ENCODE measurements at regions not wholly inside any gene's neighbourhood (a gene's known extent, or its start where the extent isn't known, plus 50 kb on each side); places are given as distances from the start of the nearest gene placed in this dataset.

DNA sequence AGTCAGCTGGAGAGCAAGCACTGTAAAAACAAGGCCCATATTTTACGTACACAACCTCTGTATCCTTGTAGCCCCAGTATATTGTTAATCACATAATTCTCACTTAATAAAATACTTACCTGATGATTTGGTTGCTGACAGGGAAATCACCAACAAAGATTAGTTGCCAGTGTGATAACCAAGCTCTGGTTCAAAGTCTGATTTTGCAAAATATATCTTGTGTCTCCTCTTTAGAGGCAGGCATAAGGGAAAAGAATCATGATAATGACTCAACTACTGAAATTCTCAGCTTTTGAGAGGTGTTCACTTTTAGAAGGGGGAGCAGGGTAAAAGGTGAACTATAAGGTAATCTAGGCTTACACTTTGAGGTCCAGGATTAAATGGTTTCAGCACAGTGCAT, 351.1 kb upstream of the CD180 start:
- no peak for TF ChIP-seq CTCF (IDR thresholded peaks at IDR 0.05)
- TF ChIP-seq POLR2A (IDR thresholded peaks at IDR 0.05): no peak

All from uterus (tissue), 2 donors.